Psoas muscle (tissue), 7 donors: ENCODE measurements at regions not wholly inside any gene's neighbourhood (a gene's known extent, or its start where the extent isn't known, plus 50 kb on each side); places are given as distances from the start of the nearest gene placed in this dataset.

Experiments used
- ATAC-seq, 4 donors: fragments of 200-7000 bp; cut with Tn5 transposase; one replicate each; pipeline ENCODE4 v1.9.1; 2020; ENCODE audit warnings: moderate library complexity in 3 of 4, mild to moderate bottlenecking in 2 of 4
- DNase-seq, 2 donors: peaks; one replicate each; pipeline ENCODE4 v3.0.0-alpha.2; 2020
- H3K27ac ChIP-seq: fragments of 200-600 bp; one replicate; pipeline ENCODE4 v1.8.0; 2022
- H3K27me3 ChIP-seq, 3 donors: fragments of 200-600 bp in 1 of 3; one replicate each; pipeline versions ENCODE4 v1.6.1 to v1.8.0; 2013 to 2022; ENCODE audit warnings: low read length in 2 of 3, mild to moderate bottlenecking in 2 of 3, moderate library complexity in 1 of 3; ENCODE audit not compliant: insufficient read depth in 3 of 3
- H3K36me3 ChIP-seq, 2 donors: fragments of 200-600 bp in 1 of 2; one replicate each; pipeline versions ENCODE4 v1.6.1 to v1.8.0; 2013 to 2022; ENCODE audit warnings: low read depth in 1 of 2, mild to moderate bottlenecking in 1 of 2, moderate library complexity in 1 of 2; ENCODE audit not compliant: insufficient read depth in 1 of 2
- H3K4me1 ChIP-seq: fragments of 200-600 bp; one replicate; pipeline ENCODE4 v1.8.0; 2022
- H3K4me3 ChIP-seq: fragments of 200-600 bp; one replicate; pipeline ENCODE4 v1.8.0; 2022; ENCODE audit warnings: mild to moderate bottlenecking
- H3K9me3 ChIP-seq: fragments of 200-600 bp; one replicate; pipeline ENCODE4 v1.8.0; 2022
- WGBS, 3 donors: extraction: QIAGEN DNeasy Blood & Tissue Kit; methylation state at CpG; one replicate each; pipeline versions ENCODE4 v1.1.6 to v1.1.7; 2013; 5-methylcytosine and 5-hydroxymethylcytosine counted together
- intact Hi-C, 2 donors: fragments of 100-400 bp; cut with DNase I; formaldehyde crosslinking; loops; one replicate each; pipeline versions ENCODE4 v1.11.0 to v1.14.2; 2022
- TF ChIP-seq, protein P1 (sequence below): fragments of 200-600 bp; IDR thresholded peaks from one replicate; pipeline ENCODE4 v1.8.0; 2022; ENCODE audit warnings: antibody characterized with exemption
- donor health status: healthy with polysubstance abuse.
- donor health status: DM: no; HTN: no; CAD: no; lungs with moderate emphysema.
- donor health status: Bipolar disorder and iron deficiency.
- donor health status: healthy.
- donor health status: DM: yes; HTN: yes; CAD: no.
- donor health status: DM: no; HTN: no; CAD: no.
- donor health status: DM: yes; HTN: yes; CAD: no.

DNA sequence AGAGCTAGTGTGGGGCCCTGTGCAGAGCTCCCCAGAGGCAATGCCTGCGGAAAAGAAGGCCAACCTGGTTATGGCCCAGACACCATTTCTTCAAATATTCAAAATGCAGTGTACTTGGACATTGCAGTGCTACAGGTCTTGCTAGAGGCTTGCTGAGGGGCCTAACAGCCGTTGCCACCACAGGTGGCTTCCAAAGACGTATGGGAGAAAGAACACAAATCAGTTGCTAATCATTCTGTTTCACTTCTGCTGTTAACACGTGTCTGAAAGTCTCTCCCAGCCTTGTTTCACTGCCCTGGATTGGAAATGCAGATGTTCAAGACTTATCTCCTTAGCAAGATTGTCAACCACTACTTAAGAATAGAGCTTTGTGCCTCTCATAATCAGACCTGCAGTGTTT lies 925.9 kb downstream of the GALC start:
- H3K36me3 ChIP-seq: no peaks in the 10 kb centered on the region
- DNase-seq (no peak), ATAC-seq (no peak)
- H3K4me3 ChIP-seq: no peak overlapping the region
- no peaks in the 10 kb centered on the region for H3K4me1 ChIP-seq
- intact Hi-C loops: no loop called here
- no peak overlapping the region for H3K27ac ChIP-seq
- TF ChIP-seq, protein P1, sequence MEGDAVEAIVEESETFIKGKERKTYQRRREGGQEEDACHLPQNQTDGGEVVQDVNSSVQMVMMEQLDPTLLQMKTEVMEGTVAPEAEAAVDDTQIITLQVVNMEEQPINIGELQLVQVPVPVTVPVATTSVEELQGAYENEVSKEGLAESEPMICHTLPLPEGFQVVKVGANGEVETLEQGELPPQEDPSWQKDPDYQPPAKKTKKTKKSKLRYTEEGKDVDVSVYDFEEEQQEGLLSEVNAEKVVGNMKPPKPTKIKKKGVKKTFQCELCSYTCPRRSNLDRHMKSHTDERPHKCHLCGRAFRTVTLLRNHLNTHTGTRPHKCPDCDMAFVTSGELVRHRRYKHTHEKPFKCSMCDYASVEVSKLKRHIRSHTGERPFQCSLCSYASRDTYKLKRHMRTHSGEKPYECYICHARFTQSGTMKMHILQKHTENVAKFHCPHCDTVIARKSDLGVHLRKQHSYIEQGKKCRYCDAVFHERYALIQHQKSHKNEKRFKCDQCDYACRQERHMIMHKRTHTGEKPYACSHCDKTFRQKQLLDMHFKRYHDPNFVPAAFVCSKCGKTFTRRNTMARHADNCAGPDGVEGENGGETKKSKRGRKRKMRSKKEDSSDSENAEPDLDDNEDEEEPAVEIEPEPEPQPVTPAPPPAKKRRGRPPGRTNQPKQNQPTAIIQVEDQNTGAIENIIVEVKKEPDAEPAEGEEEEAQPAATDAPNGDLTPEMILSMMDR: no peak
- no peaks in the 10 kb centered on the region for H3K9me3 ChIP-seq
- 39 to 53% (median 41%) methylated on average over 4 of the region's 4 CpGs for WGBS, 3 donors
- H3K27me3 ChIP-seq: no peaks in the 10 kb centered on the region

DNA sequence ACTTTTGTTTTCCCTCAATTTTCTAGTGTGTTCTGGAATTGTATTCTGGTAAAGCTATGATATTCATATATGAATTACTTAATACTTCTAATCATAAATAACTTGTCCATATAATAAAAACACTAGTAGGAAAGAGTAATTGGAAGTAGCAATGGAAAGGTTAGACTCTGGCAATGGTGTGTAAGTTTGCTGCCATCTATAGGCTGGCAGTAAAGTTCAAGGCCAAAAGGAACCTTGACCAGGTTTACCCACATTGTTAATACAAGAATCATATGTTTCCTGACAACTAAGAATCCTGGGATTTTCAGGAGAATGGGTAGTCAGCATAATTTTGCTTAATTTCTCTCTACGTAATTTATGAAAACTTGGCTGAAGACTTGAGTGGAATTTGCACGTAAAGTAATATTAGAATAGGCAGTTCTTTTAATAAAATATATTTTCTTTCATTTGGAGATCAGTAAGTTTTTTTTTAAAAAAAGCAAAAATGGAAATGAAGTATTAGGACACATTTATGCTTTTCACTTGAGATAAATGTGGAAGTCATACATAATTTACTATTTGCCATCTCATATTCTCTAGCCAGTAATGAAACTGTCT lies 926.7 kb downstream of the GALC start:
- H3K36me3 ChIP-seq: no peaks in the 10 kb centered on the region
- intact Hi-C loops: no loop called here
- no peak overlapping the region for H3K27ac ChIP-seq
- 83 to 92% (median 88%) methylated on average over 2 of the region's 2 CpGs for WGBS, 3 donors
- TF ChIP-seq, protein P1: no peak
- no peaks in the 10 kb centered on the region for H3K9me3 ChIP-seq
- no peaks in the 10 kb centered on the region for H3K27me3 ChIP-seq
- ATAC-seq (no peak), DNase-seq (no peak)
- no peak overlapping the region for H3K4me3 ChIP-seq
- no peaks in the 10 kb centered on the region for H3K4me1 ChIP-seq

DNA sequence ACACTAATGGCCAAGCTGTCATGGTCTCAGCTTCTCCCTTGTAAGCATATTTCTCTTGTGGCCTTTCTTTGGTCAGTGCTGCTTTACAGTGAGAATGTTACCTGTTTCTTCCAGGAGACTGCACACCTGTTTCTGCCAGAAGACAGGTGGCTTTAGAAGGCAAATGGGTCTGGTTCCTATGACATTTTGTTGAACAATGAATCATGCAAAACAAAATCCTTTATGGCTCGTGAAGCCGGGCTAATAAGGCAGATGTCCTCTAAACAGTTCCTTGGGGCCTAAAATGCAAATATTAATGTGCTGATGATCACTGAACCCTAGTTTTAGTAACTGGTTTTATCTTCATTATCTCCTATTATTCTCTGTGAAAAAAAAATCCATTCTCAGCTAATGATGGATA lies 927.6 kb downstream of the GALC start:
- ATAC-seq (no peak), DNase-seq (no peak)
- Histone ChIP-seq H3K36me3 (no peaks in the 10 kb centered on the region), H3K4me3 (no peak overlapping the region), H3K9me3 (no peaks in the 10 kb centered on the region), H3K4me1 (no peaks in the 10 kb centered on the region), H3K27me3 (no peaks in the 10 kb centered on the region), H3K27ac (no peak overlapping the region)
- WGBS, 3 donors: 80 to 89% (median 89%) methylated on average over 2 of the region's 2 CpGs
- TF ChIP-seq, protein P1: no peak
- intact Hi-C loops: no loop called here

DNA sequence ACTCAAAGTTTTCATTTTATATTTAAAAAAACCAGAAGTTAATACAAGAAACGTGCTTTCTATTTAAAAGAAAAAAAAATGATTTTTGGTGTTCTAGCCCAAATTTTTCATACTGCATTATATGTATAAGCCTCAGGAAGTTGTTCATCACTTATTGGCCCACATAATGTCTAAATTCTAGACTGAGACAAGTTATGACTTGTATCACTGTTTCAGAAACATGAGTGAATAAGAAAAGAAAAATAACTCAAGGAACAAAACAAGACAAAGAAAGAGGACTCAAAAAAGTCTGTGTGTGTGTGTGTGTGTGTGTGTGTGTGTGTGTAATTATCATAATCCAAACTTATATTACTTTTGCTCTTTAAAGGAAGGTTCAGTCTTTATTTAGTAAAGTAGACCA lies 929.8 kb downstream of the GALC start:
- H3K36me3 ChIP-seq: no peaks in the 10 kb centered on the region
- no peak for ATAC-seq
- intact Hi-C loops: no loop called here
- no peaks in the 10 kb centered on the region for H3K4me1 ChIP-seq
- no peaks in the 10 kb centered on the region for H3K27me3 ChIP-seq
- H3K4me3 ChIP-seq: no peak overlapping the region
- TF ChIP-seq, protein P1: no peak
- no peak overlapping the region for H3K27ac ChIP-seq
- no peaks in the 10 kb centered on the region for H3K9me3 ChIP-seq
- DNase-seq: no peak
- 54 to 65% (median 55%) methylated on average over 1 of the region's 1 CpG for WGBS, 3 donors

DNA sequence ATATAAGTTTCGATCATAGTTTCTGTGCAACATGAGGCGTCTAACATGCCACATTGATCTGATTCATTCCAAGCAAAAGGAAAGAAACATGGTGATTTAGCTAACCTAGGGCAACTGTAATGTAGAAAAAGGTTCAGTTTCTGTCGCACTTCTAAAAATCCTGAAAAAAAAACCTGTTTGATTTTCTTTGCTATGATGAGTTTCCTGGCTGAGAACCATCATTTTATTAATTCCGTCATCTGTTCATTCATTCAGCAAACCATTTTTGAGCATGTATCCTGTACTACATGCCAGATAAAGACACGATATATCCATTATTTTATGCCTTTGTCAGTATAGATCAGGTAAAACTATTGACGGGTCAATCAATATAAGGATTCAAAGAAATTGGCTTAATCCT lies 932.6 kb downstream of the GALC start:
- H3K9me3 ChIP-seq: no peaks in the 10 kb centered on the region
- intact Hi-C loops: no loop called here
- TF ChIP-seq, protein P1: no peak
- no peaks in the 10 kb centered on the region for H3K36me3 ChIP-seq
- 84 to 90% (median 84%) methylated on average over 6 of the region's 6 CpGs for WGBS, 3 donors
- no peaks in the 10 kb centered on the region for H3K27me3 ChIP-seq
- H3K4me1 ChIP-seq: no peaks in the 10 kb centered on the region
- no peak for ATAC-seq
- H3K4me3 ChIP-seq: no peak overlapping the region
- DNase-seq: no peak
- no peak overlapping the region for H3K27ac ChIP-seq
